Glutamatergic neuron (in vitro differentiated cells): ENCODE measurements at regions not wholly inside any gene's neighbourhood (a gene's known extent, or its start where the extent isn't known, plus 50 kb on each side); places are given as distances from the start of the nearest gene placed in this dataset.

ENCODE experiments used
- DNase-seq: peaks from one replicate; pipeline ENCODE4 v3.0.0; 2022
- H3K27ac Mint-ChIP-seq: one replicate; pipeline ENCODE4 v1.8.0; 2020; ENCODE audit warnings: mild to moderate bottlenecking, mixed read lengths, inconsistent platforms; ENCODE audit not compliant: unreplicated experiment
- H3K27me3 Mint-ChIP-seq: one replicate; pipeline ENCODE4 v1.8.0; 2020; ENCODE audit warnings: mild to moderate bottlenecking, moderate library complexity, mixed read lengths, inconsistent platforms; ENCODE audit not compliant: unreplicated experiment
- H3K36me3 Mint-ChIP-seq: one replicate; pipeline ENCODE4 v1.8.0; 2020; ENCODE audit warnings: mild to moderate bottlenecking, mixed read lengths, inconsistent platforms; ENCODE audit not compliant: unreplicated experiment
- H3K4me1 Mint-ChIP-seq: one replicate; pipeline ENCODE4 v1.8.0; 2020; ENCODE audit warnings: mild to moderate bottlenecking, low read depth, mixed read lengths, inconsistent platforms; ENCODE audit not compliant: unreplicated experiment
- H3K4me3 Mint-ChIP-seq: one replicate; pipeline ENCODE4 v1.8.0; 2020; ENCODE audit warnings: mild to moderate bottlenecking, mixed read lengths, inconsistent platforms; ENCODE audit not compliant: unreplicated experiment
- H3K9me3 Mint-ChIP-seq: one replicate; pipeline ENCODE4 v1.8.0; 2020; ENCODE audit warnings: mild to moderate bottlenecking, moderate library complexity, mixed read lengths, inconsistent platforms; ENCODE audit not compliant: unreplicated experiment
- CTCF ChIP-seq: fragments of 200-600 bp; sonication (generic); IDR thresholded peaks from one replicate; pipeline ENCODE4 v1.5.0; 2021; ENCODE audit not compliant: partially characterized antibody, unreplicated experiment

GRCh38 chr9:78599926-78600325 lies 303.0 kb downstream of the PSAT1 start:
- H3K27ac Mint-ChIP-seq = no peak overlapping the region
- H3K9me3 Mint-ChIP-seq = no peaks in the 10 kb centered on the region
- no peak for DNase-seq
- peaks cover under 1% of the 10 kb centered on the region for H3K27me3 Mint-ChIP-seq
- no peak for TF ChIP-seq CTCF
- no peaks in the 10 kb centered on the region for H3K36me3 Mint-ChIP-seq
- H3K4me1 Mint-ChIP-seq = peaks cover 11% of the 10 kb centered on the region
- H3K4me3 Mint-ChIP-seq = no peak overlapping the region

GRCh38 chr9:78601957-78602565 lies 305.1 kb downstream of the PSAT1 start:
- Mint-ChIP-seq H3K27ac (peak overlapping the region; percentile 22), H3K9me3 (peaks cover 3% of the 10 kb centered on the region), H3K27me3 (peaks cover 2% of the 10 kb centered on the region), H3K4me1 (peaks cover 21% of the 10 kb centered on the region), H3K36me3 (no peaks in the 10 kb centered on the region), H3K4me3 (no peak overlapping the region)
- TF ChIP-seq CTCF = peak; percentile 85
- DNase-seq = peak; percentile 51

GRCh38 chr9:78605041-78606000 lies 308.4 kb downstream of the PSAT1 start:
- Mint-ChIP-seq H3K9me3 (peaks cover 3% of the 10 kb centered on the region), H3K4me3 (peak overlapping the region; percentile 63), H3K36me3 (no peaks in the 10 kb centered on the region), H3K27ac (peak overlapping the region; percentile 74), H3K27me3 (peaks cover 2% of the 10 kb centered on the region), H3K4me1 (peaks cover 28% of the 10 kb centered on the region)
- no peak for DNase-seq
- TF ChIP-seq CTCF = no peak

- peaks cover 3% of the 10 kb centered on the region for H3K9me3 Mint-ChIP-seq
- TF ChIP-seq CTCF = no peak
- peaks cover 2% of the 10 kb centered on the region for H3K27me3 Mint-ChIP-seq
- H3K4me1 Mint-ChIP-seq = peaks cover 28% of the 10 kb centered on the region
- DNase-seq = no peak
- H3K36me3 Mint-ChIP-seq = no peaks in the 10 kb centered on the region
- no peak overlapping the region for H3K4me3 Mint-ChIP-seq
- peak overlapping the region; percentile 28 for H3K27ac Mint-ChIP-seq
Measured at GRCh38 chr9:78606001-78606379, 309.1 kb downstream of the PSAT1 start.

- H3K27me3 Mint-ChIP-seq = peaks cover 2% of the 10 kb centered on the region
- no peaks in the 10 kb centered on the region for H3K36me3 Mint-ChIP-seq
- no peak for TF ChIP-seq CTCF
- no peak overlapping the region for H3K27ac Mint-ChIP-seq
- DNase-seq = no peak
- no peak overlapping the region for H3K4me3 Mint-ChIP-seq
- peaks cover 25% of the 10 kb centered on the region for H3K4me1 Mint-ChIP-seq
- H3K9me3 Mint-ChIP-seq = peaks cover 3% of the 10 kb centered on the region
Measured at GRCh38 chr9:78607853-78608252, 310.9 kb downstream of the PSAT1 start.
